ENCODE measurements at regions not wholly inside any gene's neighbourhood (a gene's known extent, or its start where the extent isn't known, plus 50 kb on each side); places are given as distances from the start of the nearest gene placed in this dataset.

GRCh38 chr16:52781005-52781630 is 234.2 kb upstream of the TOX3 start:
- TF ChIP-seq CTCF (IDR thresholded peaks at IDR 0.05) = no peak
- no peak for TF ChIP-seq POLR2A (IDR thresholded peaks at IDR 0.05)
